Mesothelial cell of epicardium (in vitro differentiated cells): ENCODE measurements at regions not wholly inside any gene's neighbourhood (a gene's known extent, or its start where the extent isn't known, plus 50 kb on each side); places are given as distances from the start of the nearest gene placed in this dataset.

Source experiments
- DNase-seq, 2 experiments: peaks; one replicate each; pipeline ENCODE4 v3.0.0; 2021; ENCODE audit warnings: low spot score in 2 of 2; ENCODE audit not compliant: unreplicated experiment in 2 of 2
- H3K27ac Mint-ChIP-seq: 2 replicates; pipeline ENCODE4 v1.8.0; 2021; ENCODE audit warnings: mixed read lengths
- H3K27me3 Mint-ChIP-seq: 2 replicates; pipeline ENCODE4 v1.8.0; 2021; ENCODE audit warnings: low read depth, mixed read lengths
- H3K36me3 Mint-ChIP-seq: 2 replicates; pipeline ENCODE4 v1.8.0; 2021; ENCODE audit warnings: mixed read lengths
- H3K4me1 Mint-ChIP-seq: 2 replicates; pipeline ENCODE4 v1.8.0; 2021; ENCODE audit warnings: mixed read lengths
- H3K4me3 Mint-ChIP-seq: 2 replicates; pipeline ENCODE4 v1.8.0; 2021; ENCODE audit warnings: mild to moderate bottlenecking, moderate library complexity, mixed read lengths
- H3K9me3 Mint-ChIP-seq: 2 replicates; pipeline ENCODE4 v1.8.0; 2021; ENCODE audit warnings: mixed read lengths
- CTCF ChIP-seq: fragments of 200-600 bp; sonication (generic); IDR thresholded peaks from one replicate; pipeline ENCODE4 v1.5.0; 2021; ENCODE audit warnings: antibody characterized with exemption; ENCODE audit not compliant: unreplicated experiment

- Mint-ChIP-seq H3K9me3 (no peaks in the 10 kb centered on the region), H3K27me3 (peaks cover 29% of the 10 kb centered on the region), H3K4me3 (no peak overlapping the region), H3K4me1 (peaks cover 5% of the 10 kb centered on the region), H3K36me3 (no peaks in the 10 kb centered on the region), H3K27ac (no peak overlapping the region)
- no peak for DNase-seq
- TF ChIP-seq CTCF, result no peak
Observed at GRCh38 chr11:33457948-33458347, 200.8 kb downstream of the HIPK3 start.

- DNase-seq, result no peak
- H3K36me3 Mint-ChIP-seq, result no peaks in the 10 kb centered on the region
- peaks cover 18% of the 10 kb centered on the region for H3K27me3 Mint-ChIP-seq
- H3K4me1 Mint-ChIP-seq, result peaks cover 5% of the 10 kb centered on the region
- no peak for TF ChIP-seq CTCF
- no peaks in the 10 kb centered on the region for H3K9me3 Mint-ChIP-seq
- H3K27ac Mint-ChIP-seq, result no peak overlapping the region
- H3K4me3 Mint-ChIP-seq, result no peak overlapping the region
Observed at GRCh38 chr11:33455867-33456463, 198.8 kb downstream of the HIPK3 start.

DNA sequence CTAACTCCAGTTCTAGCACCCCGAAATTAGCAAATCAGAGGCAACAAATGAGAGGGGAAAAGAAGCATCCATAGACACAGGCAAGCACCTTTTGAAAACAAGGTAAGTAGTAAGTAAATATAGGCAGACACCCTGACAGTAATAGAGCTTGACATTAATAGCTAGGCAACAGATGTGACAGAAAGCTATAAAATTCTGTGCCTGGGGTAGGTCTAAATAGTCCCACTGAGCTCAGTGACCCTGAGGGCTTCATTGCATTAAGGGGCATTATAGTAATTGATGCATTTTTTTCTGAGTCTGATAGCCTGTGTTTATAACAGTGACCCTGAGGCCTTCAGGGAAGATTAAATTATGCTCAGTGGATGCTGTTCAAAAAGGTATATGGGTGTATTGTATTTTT is 197.1 kb downstream of the HIPK3 start:
- no peak for DNase-seq
- peaks cover 4% of the 10 kb centered on the region for H3K4me1 Mint-ChIP-seq
- H3K9me3 Mint-ChIP-seq, result no peaks in the 10 kb centered on the region
- no peak overlapping the region for H3K4me3 Mint-ChIP-seq
- H3K27ac Mint-ChIP-seq, result no peak overlapping the region
- no peak for TF ChIP-seq CTCF
- H3K36me3 Mint-ChIP-seq, result no peaks in the 10 kb centered on the region
- peaks cover 17% of the 10 kb centered on the region for H3K27me3 Mint-ChIP-seq

- Mint-ChIP-seq H3K36me3 (no peaks in the 10 kb centered on the region), H3K9me3 (no peaks in the 10 kb centered on the region), H3K27me3 (peaks cover 13% of the 10 kb centered on the region), H3K27ac (no peak overlapping the region), H3K4me1 (peaks cover 2% of the 10 kb centered on the region), H3K4me3 (no peak overlapping the region)
- TF ChIP-seq CTCF, result no peak
- DNase-seq, result no peak
Observed at GRCh38 chr11:33452836-33453624, 195.8 kb downstream of the HIPK3 start.

GRCh38 chr11:33451364-33451763 is 194.2 kb downstream of the HIPK3 start:
- Mint-ChIP-seq H3K36me3 (no peaks in the 10 kb centered on the region), H3K27me3 (peaks cover 20% of the 10 kb centered on the region), H3K27ac (no peak overlapping the region), H3K4me1 (peaks cover 2% of the 10 kb centered on the region), H3K9me3 (no peaks in the 10 kb centered on the region), H3K4me3 (no peak overlapping the region)
- no peak for DNase-seq
- no peak for TF ChIP-seq CTCF
